PC-3 (cell line): ENCODE measurements at regions not wholly inside any gene's neighbourhood (a gene's known extent, or its start where the extent isn't known, plus 50 kb on each side); places are given as distances from the start of the nearest gene placed in this dataset.

Experiments
- CTCF ChIP-seq: fragments of 300-600 bp; sonication (generic); conservative IDR thresholded peaks from 2 replicates; pipeline ENCODE4 v1.5.1; 2017; ENCODE audit warnings: antibody characterized with exemption, low read depth, mild to moderate bottlenecking, low read length
- EZH2 ChIP-seq: fragments of 300-600 bp; sonication (generic); IDR thresholded peaks from one replicate; pipeline ENCODE4 v1.6.1; 2017; ENCODE audit warnings: antibody characterized with exemption, mild to moderate bottlenecking, low read length; ENCODE audit not compliant: unreplicated experiment

- TF ChIP-seq CTCF (no peak), EZH2 (no peak)
These were observed 93.5 kb upstream of the CCDC28A start for GRCh38 chr6:138680085-138680484.
